ENCODE measurements at regions not wholly inside any gene's neighbourhood (a gene's known extent, or its start where the extent isn't known, plus 50 kb on each side); places are given as distances from the start of the nearest gene placed in this dataset.

DNA sequence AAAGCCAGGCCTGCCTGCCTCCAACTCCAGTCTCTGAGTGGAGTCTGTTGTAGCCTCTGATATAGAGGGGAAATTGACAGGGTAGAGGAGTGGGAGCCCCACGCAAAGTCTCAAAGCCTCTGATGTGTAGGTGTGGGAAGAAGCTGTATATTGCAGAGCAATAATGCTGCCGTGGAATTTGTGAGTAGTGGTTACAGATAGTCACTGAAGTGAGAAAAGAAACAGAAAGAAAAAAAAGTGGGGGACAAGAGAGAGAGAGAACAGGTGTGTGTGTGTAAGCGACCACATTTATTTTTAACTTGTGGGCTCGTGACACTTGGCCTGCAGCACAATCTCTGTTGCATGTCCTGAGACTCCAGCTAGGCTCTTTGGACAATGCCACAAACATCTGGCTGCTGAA lies 227.8 kb downstream of the NSG2 start:
- Histone ChIP-seq H3K27me3 (ENCODE audit: insufficient read depth, low read depth, severe bottlenecking) (peaks cover 5% of the 10 kb centered on the region), H3K9me3 (ENCODE audit: severe bottlenecking) (peaks cover 3% of the 10 kb centered on the region), H3K36me3 (no peaks in the 10 kb centered on the region), H3K27ac (no peak overlapping the region), H3K4me3 (ENCODE audit: low read depth, low read length) (no peak overlapping the region)
- TF ChIP-seq, protein P1, sequence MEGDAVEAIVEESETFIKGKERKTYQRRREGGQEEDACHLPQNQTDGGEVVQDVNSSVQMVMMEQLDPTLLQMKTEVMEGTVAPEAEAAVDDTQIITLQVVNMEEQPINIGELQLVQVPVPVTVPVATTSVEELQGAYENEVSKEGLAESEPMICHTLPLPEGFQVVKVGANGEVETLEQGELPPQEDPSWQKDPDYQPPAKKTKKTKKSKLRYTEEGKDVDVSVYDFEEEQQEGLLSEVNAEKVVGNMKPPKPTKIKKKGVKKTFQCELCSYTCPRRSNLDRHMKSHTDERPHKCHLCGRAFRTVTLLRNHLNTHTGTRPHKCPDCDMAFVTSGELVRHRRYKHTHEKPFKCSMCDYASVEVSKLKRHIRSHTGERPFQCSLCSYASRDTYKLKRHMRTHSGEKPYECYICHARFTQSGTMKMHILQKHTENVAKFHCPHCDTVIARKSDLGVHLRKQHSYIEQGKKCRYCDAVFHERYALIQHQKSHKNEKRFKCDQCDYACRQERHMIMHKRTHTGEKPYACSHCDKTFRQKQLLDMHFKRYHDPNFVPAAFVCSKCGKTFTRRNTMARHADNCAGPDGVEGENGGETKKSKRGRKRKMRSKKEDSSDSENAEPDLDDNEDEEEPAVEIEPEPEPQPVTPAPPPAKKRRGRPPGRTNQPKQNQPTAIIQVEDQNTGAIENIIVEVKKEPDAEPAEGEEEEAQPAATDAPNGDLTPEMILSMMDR (IDR thresholded peaks at IDR 0.05; ENCODE audit: low read depth, low read length) = no peak
- DNase-seq = no peak

DNA sequence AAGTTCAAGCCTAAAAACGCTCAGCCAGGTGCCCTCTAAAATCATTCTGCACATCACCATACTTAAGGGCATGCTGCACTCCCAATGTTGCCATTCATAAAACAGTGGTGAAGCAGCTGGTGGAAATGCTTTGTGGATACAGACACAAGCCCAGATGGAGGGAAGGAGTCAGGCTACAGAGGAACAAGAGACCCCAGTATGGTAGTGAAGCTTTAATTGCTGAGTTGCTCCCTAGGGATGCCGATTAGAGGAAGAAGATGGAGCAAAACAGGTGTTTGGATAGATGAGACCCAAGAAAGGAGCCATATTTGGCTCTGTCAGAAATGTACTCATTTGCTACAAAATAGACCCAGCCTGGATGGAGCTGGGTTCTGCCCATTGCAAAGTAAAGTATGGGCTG lies 230.5 kb downstream of the NSG2 start:
- no peak for DNase-seq
- no peak overlapping the region for H3K4me3 ChIP-seq (ENCODE audit: low read depth, low read length)
- H3K27ac ChIP-seq = no peak overlapping the region
- peaks cover 5% of the 10 kb centered on the region for H3K27me3 ChIP-seq (ENCODE audit: insufficient read depth, low read depth, severe bottlenecking)
- TF ChIP-seq, protein P1 (IDR thresholded peaks at IDR 0.05; ENCODE audit: low read depth, low read length) = no peak
- H3K36me3 ChIP-seq = no peaks in the 10 kb centered on the region
- no peaks in the 10 kb centered on the region for H3K9me3 ChIP-seq (ENCODE audit: severe bottlenecking)

DNA sequence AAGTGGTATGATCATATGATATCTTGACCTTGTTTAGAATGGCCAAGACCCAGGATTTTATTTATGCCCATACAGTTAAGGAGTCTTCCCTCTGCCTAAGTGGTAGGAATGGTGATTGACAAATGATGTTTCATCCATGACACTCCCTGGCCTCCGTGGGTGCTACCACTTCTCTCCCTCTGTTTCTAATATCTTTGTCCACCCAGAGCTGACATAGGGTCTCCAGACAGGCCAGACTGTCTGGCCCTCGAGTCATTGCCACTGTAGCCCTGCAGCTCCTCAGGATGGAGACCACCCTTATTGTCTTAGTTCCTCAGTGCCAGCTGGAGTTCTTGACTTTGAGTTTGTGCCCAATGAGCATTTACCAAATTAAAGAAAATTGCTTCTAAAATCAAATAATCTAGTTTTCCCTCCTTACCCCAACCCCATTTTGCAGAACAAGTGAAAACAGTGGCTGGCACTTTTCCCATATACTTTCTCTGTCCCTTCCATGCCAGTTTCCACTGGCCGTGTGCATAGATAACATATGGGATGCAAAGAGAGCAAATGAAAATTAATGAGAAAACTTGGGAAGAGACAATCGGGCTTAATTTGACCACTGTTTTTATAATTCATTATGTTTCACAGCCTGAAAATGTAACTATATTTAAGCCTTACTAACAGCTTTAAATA lies 235.7 kb downstream of the NSG2 start:
- Histone ChIP-seq H3K27me3 (ENCODE audit: insufficient read depth, low read depth, severe bottlenecking) (peaks cover 5% of the 10 kb centered on the region), H3K9me3 (ENCODE audit: severe bottlenecking) (no peaks in the 10 kb centered on the region), H3K4me3 (ENCODE audit: low read depth, low read length) (no peak overlapping the region), H3K36me3 (no peaks in the 10 kb centered on the region), H3K27ac (no peak overlapping the region)
- TF ChIP-seq, protein P1 (IDR thresholded peaks at IDR 0.05; ENCODE audit: low read depth, low read length) = no peak
- no peak for DNase-seq

DNA sequence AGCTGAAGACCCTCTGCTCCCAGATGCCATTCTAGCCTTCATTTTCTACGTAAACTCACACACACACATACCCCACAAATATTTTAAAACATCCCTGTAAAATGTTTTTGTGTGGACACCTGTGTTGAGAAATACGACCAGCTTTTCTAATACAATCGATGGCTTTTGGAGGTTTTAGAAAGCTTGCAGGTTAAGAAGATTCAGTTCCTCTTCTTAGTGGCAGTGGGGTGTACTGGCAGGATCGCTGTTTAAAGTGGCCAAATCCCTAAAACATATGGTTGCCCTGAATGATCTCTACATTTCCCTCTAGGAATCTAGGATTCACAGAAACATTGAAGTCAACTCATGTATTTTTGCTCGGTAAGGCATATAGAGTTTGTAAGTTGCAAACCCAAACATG lies 236.3 kb downstream of the NSG2 start:
- no peaks in the 10 kb centered on the region for H3K9me3 ChIP-seq (ENCODE audit: severe bottlenecking)
- no peak for DNase-seq
- TF ChIP-seq, protein P1 (IDR thresholded peaks at IDR 0.05; ENCODE audit: low read depth, low read length) = no peak
- peaks cover 8% of the 10 kb centered on the region for H3K27me3 ChIP-seq (ENCODE audit: insufficient read depth, low read depth, severe bottlenecking)
- no peak overlapping the region for H3K4me3 ChIP-seq (ENCODE audit: low read depth, low read length)
- H3K36me3 ChIP-seq = no peaks in the 10 kb centered on the region
- no peak overlapping the region for H3K27ac ChIP-seq

DNA sequence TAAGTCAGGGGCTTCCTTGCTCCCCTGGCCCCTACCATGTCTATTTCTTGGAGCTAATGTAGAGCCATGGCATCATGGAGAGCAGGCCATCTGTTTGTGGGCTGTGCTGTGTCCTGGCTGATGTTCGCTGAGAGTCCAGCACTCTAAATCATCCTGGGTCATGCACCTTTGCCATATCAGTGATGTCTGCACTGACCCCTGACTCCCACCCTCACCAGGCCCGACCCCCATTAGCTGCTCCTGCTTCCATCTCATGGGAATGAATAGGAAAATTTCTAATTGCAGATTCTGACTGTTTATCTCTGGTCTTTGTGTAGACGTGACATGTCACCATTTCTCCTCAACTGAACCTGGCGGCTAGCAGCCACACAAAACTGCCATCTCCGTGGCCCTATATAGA lies 236.9 kb downstream of the NSG2 start:
- TF ChIP-seq, protein P1 (IDR thresholded peaks at IDR 0.05; ENCODE audit: low read depth, low read length) = no peak
- Histone ChIP-seq H3K9me3 (ENCODE audit: severe bottlenecking) (no peaks in the 10 kb centered on the region), H3K27ac (no peak overlapping the region), H3K27me3 (ENCODE audit: insufficient read depth, low read depth, severe bottlenecking) (peaks cover 5% of the 10 kb centered on the region), H3K36me3 (no peaks in the 10 kb centered on the region), H3K4me3 (ENCODE audit: low read depth, low read length) (no peak overlapping the region)
- DNase-seq = no peak
